ENCODE measurements at regions not wholly inside any gene's neighbourhood (a gene's known extent, or its start where the extent isn't known, plus 50 kb on each side); places are given as distances from the start of the nearest gene placed in this dataset.

GRCh38 chr6:99187429-99187828, 162.0 kb downstream of the FAXC start:
- TF ChIP-seq CTCF (conservative IDR thresholded peaks at IDR 0.05), result no peak
- TF ChIP-seq ZFX (IDR thresholded peaks at IDR 0.05), result no peak
